ENCODE measurements at regions not wholly inside any gene's neighbourhood (a gene's known extent, or its start where the extent isn't known, plus 50 kb on each side); places are given as distances from the start of the nearest gene placed in this dataset.

DNA sequence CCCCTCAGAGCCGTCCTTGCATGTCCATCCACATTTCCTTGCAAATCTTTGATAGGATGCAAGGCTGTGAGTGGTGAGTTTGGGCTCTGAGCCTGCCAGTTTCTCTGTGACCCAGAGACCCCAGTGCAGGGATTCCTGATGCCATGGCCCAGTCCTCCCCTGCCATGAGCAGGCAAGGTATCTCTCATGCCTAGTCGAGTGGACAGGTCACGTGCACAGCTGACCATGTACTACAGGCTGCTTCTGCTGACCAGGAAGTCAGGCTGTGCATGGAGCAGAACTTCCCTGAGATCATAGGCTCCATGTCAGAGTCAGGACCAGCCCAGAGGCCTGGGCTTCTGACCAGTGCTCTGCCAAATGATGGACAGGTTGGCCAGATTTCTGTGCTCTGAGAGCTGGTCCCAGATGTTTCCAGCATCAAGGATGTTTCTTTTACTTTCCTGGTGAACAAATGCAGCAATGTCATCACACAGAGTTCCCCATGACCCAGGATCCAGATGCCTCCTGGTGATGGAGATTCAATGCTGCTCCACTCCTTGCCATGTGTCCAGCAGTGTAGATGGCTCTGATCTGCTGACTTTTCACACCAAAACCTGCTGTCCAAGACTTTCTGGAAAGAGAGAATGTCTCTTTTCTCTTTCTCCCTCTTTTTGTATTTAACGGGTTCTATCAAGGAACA lies 321.6 kb upstream of the HS6ST1 start:
- DNase-seq: no peak

- DNase-seq: no peak
Measured at GRCh38 chr2:128640845-128641360, 322.2 kb upstream of the HS6ST1 start.

- no peak for DNase-seq
Measured at GRCh38 chr2:128641421-128642080, 322.9 kb upstream of the HS6ST1 start.

DNA sequence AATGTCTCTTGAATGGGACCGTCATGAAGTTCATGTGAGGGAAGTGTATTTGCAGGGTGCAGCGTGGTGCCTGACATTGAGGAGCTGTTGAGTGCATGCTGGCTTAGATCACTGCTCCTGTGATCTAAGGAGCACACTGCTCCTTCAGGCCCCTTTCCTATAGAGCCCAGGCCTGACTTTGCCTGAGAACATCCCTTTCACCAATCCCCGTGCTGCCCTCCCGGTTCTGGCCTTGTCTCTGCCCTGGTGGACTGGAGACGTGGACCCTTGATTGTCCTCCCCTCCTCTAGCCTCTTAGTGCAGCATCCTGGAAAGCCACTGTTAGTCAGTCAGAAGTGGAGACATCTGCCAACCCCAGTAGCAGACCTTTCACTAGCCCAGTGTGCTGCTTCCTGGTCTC lies 323.6 kb upstream of the HS6ST1 start:
- no peak for DNase-seq

DNA sequence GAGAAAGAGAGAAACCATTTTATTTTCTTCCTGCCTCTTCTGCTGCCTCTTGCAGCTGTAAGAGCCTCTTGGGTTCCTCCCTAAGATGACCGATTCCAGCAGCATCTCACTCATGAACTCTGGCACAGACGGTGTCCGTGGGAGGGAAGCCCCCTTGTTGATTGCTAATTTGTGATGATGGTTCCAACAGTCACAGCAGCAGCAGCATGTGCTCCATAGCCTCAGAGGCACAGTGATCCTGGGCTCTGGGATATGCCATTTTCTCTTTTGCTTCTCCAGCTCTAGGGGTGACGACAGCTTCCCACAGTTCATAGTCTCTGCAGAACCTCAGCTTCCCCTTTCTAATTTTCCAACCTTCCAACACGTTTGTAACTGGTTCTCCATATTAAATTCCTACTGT lies 324.2 kb upstream of the HS6ST1 start:
- no peak for DNase-seq

DNA sequence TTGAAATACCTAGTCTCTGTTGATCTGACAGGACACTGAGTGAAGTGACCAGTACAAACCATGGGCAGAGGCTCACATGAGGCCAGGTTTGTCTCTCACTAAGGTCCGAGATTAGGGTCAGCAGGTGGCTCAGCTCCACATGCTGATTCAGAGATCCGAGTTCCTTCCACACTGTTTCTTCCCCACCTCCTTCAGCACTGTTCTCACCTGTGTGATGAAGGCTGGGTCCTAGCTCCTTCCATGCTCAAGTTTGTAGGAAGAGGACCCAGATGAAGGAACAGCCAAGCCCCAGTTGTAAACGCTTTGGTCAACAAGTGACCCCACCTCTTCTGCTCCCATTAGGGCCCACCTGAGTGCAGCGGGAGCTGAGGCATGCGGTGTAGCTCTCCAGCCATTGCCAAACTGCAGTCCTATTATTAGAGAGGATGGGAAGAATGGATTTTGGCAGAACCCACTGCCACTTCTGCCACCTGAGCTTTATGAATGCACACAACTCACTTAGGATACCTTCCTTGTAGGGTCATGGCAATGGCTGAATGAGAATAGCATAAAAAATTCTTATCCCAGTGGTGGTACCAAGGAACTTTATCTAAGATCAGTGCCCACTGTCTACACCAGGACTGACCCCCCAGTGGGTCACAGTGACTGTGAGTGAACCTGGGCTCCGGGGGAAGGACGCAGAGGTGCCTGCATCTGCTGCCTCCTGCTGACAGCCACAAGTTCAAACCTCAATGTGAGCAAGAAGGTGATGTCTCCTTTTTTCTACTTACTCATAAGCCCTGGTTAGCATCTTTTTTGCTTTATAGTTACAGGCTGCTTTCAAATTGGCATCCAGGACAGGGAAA lies 324.8 kb upstream of the HS6ST1 start:
- DNase-seq: no peak

GRCh38 chr2:128644156-128644555 lies 325.5 kb upstream of the HS6ST1 start:
- DNase-seq: no peak

GRCh38 chr2:128644718-128645256 lies 326.1 kb upstream of the HS6ST1 start:
- DNase-seq: no peak

- DNase-seq: no peak
Measured at GRCh38 chr2:128645631-128646030, 327.0 kb upstream of the HS6ST1 start.

GRCh38 chr2:128646091-128646490 lies 327.4 kb upstream of the HS6ST1 start:
- no peak for DNase-seq

DNA sequence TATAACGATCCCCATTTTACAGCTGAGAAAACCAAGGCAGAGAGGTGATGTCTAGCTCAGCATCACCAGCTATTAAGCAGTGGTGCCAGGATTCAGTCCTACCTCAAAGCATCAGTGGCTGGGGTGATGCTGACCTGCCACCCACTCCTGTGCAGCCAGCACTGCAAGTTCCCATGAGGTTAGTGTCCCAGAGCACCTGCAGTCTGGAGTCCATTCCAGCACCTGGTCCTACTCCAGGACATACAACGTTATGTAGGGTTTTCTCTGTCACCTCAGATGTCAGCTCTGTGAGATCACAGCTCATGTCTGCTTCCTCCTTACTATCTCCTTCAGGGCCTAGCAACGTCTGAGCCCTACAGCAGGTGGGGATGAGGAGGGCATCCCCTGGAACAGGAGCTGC lies 328.0 kb upstream of the HS6ST1 start:
- DNase-seq: no peak

GRCh38 chr2:128651000-128651399 lies 332.3 kb upstream of the HS6ST1 start:
- no peak for DNase-seq

- DNase-seq: no peak
Measured at GRCh38 chr2:128654408-128654807, 335.7 kb upstream of the HS6ST1 start.

- no peak for DNase-seq
Measured at GRCh38 chr2:128660836-128661235, 342.2 kb upstream of the HS6ST1 start.

DNA sequence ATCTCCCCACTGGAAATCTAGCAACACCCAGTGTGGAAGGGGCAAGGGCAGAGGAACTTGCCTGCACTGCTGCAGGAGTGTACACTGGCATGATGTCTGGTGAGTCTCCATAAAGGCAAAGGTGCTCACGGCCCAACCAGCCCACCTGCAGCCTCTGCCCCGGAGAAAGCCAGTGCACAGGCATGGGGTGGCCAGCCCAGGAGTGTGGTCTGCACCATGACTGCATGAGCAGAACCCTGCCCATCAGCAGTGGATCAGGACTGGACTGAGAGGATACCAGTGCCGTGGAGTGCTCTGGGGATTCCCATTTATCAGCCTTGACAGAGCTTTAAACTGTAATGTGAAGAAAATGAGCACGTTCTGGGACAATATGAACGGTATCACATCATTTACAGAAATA lies 342.6 kb upstream of the HS6ST1 start:
- no peak for DNase-seq

- no peak for DNase-seq
Measured at GRCh38 chr2:128662051-128662471, 343.4 kb upstream of the HS6ST1 start.

GRCh38 chr2:128663371-128664050 lies 344.8 kb upstream of the HS6ST1 start:
- no peak for DNase-seq

GRCh38 chr2:128664499-128664971 lies 345.9 kb upstream of the HS6ST1 start:
- DNase-seq: peak; percentile 12

DNA sequence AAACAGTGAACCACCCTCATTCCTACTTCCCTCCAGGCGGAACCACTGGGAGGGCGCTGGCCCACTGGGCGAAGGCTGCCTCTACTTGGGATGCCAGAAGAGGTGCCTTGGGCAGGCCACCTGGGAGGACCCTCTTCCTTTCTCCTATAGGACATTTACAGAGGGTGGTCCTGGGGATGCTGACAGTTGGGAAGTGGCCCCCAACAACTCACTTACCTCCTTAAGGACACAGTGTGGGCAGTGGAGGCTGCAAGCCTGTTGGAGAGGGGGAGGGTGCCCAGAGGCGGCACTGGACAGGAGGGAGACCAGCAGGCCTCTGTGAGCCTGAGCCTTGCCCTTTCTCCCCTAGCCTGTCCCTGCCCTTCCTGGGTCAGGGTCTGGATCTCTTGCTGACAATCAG lies 346.4 kb upstream of the HS6ST1 start:
- DNase-seq: no peak

GRCh38 chr2:128666596-128666995 lies 347.9 kb upstream of the HS6ST1 start:
- DNase-seq: no peak

- DNase-seq: no peak
Measured at GRCh38 chr2:128667391-128667790, 348.7 kb upstream of the HS6ST1 start.

DNA sequence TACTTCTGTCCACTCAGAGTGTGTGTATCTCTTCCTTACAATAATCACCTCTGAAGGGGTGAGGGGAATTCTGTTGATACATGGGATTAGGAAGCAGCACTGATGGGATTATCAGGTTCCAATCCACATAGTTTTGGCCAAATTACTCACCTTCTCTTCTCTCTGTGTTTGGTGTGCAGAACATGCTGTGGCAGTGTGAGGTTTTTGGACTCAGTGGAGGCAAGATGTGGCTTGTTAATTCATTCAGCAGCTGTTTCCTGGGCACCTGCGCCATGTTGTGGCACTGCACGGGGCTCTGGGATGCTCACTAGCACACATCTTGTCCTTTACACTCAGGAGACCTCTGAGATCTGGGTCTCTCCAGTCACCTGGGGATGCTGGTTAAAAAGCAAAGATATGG lies 350.3 kb upstream of the HS6ST1 start:
- no peak for DNase-seq

- no peak for DNase-seq
Measured at GRCh38 chr2:128670066-128670465, 351.4 kb upstream of the HS6ST1 start.

Data from NCI-H69 (cell line).